ENCODE measurements at regions not wholly inside any gene's neighbourhood (a gene's known extent, or its start where the extent isn't known, plus 50 kb on each side); places are given as distances from the start of the nearest gene placed in this dataset.

GRCh38 chr20:63099456-63100173, 92.9 kb upstream of the BHLHE23 start:
- DNase-seq = no peak

- DNase-seq = no peak
These were observed 91.5 kb upstream of the BHLHE23 start for GRCh38 chr20:63098195-63098810.

GRCh38 chr20:63097336-63097831, 90.6 kb upstream of the BHLHE23 start:
- no peak for DNase-seq

- DNase-seq = no peak
These were observed 90.0 kb upstream of the BHLHE23 start for GRCh38 chr20:63096681-63097335.

GRCh38 chr20:63095718-63096654, 89.2 kb upstream of the BHLHE23 start:
- DNase-seq = no peak

- DNase-seq = no peak
These were observed 88.2 kb upstream of the BHLHE23 start for GRCh38 chr20:63094767-63095499.

GRCh38 chr20:63093966-63094766, 87.4 kb upstream of the BHLHE23 start:
- no peak for DNase-seq

GRCh38 chr20:63092660-63093215, 86.0 kb upstream of the BHLHE23 start:
- peak; percentile 31 for DNase-seq

- DNase-seq = no peak
These were observed 85.3 kb upstream of the BHLHE23 start for GRCh38 chr20:63091901-63092659.

- DNase-seq = no peak
These were observed 84.2 kb upstream of the BHLHE23 start for GRCh38 chr20:63090682-63091571.

GRCh38 chr20:63090052-63090451, 83.3 kb upstream of the BHLHE23 start:
- no peak for DNase-seq

- peak; percentile 96 for DNase-seq
These were observed 82.5 kb upstream of the BHLHE23 start for GRCh38 chr20:63089051-63089907.

GRCh38 chr20:63087872-63088680, 81.3 kb upstream of the BHLHE23 start:
- DNase-seq = peak; percentile 72

- DNase-seq = peak; percentile 45
These were observed 80.6 kb upstream of the BHLHE23 start for GRCh38 chr20:63087236-63087871.

GRCh38 chr20:63086421-63087235, 79.9 kb upstream of the BHLHE23 start:
- no peak for DNase-seq
